ENCODE measurements at regions not wholly inside any gene's neighbourhood (a gene's known extent, or its start where the extent isn't known, plus 50 kb on each side); places are given as distances from the start of the nearest gene placed in this dataset.

GRCh38 chr17:73785496-73785895 lies 141.3 kb upstream of the SDK2 start:
- TF ChIP-seq EP300 (IDR thresholded peaks at IDR 0.05) (no peak), CTCF (IDR thresholded peaks at IDR 0.05) (no peak), POLR2A (IDR thresholded peaks at IDR 0.05) (no peak), POLR2AphosphoS5 (IDR thresholded peaks at IDR 0.05) (no peak)
